Omental fat pad (tissue), 3 donors: ENCODE measurements at regions not wholly inside any gene's neighbourhood (a gene's known extent, or its start where the extent isn't known, plus 50 kb on each side); places are given as distances from the start of the nearest gene placed in this dataset.

Experiments used
- ATAC-seq: fragments of 150-250 bp; one replicate; pipeline ENCODE4 v1.9.1; 2016; ENCODE audit warnings: mild to moderate bottlenecking, moderate library complexity; ENCODE audit not compliant: low FRiP score
- DNase-seq: peaks from one replicate; pipeline ENCODE4 v3.0.0-alpha.2; 2019; ENCODE audit warnings: low spot score
- CTCF ChIP-seq, 3 donors: fragments of 450-650 bp; IDR thresholded peaks; one replicate each; pipeline ENCODE4 v1.5.1; 2016 to 2017; ENCODE audit warnings: antibody characterized with exemption in 3 of 3, mild to moderate bottlenecking in 3 of 3, moderate library complexity in 2 of 3

GRCh38 chr12:66733321-66733720, 54.4 kb upstream of the GRIP1 start:
- ATAC-seq (no peak), DNase-seq (no peak)
- no peak for TF ChIP-seq CTCF (IDR thresholded peaks at IDR 0.05)

- DNase-seq (no peak), ATAC-seq (no peak)
- TF ChIP-seq CTCF (IDR thresholded peaks at IDR 0.05), result no peak
Observed at GRCh38 chr12:66733839-66734238, 55.0 kb upstream of the GRIP1 start.

- TF ChIP-seq CTCF (IDR thresholded peaks at IDR 0.05), result no peak
- ATAC-seq (no peak), DNase-seq (no peak)
Observed at GRCh38 chr12:66735275-66735674, 56.4 kb upstream of the GRIP1 start.

- ATAC-seq, result no peak
- no peak for TF ChIP-seq CTCF (IDR thresholded peaks at IDR 0.05)
- DNase-seq, result no peak
Observed at GRCh38 chr12:66736931-66737330, 58.1 kb upstream of the GRIP1 start.

GRCh38 chr12:66739266-66739665, 60.4 kb upstream of the GRIP1 start:
- no peak for DNase-seq
- no peak for ATAC-seq
- no peak for TF ChIP-seq CTCF (IDR thresholded peaks at IDR 0.05)

- ATAC-seq (no peak), DNase-seq (no peak)
- no peak for TF ChIP-seq CTCF (IDR thresholded peaks at IDR 0.05)
Observed at GRCh38 chr12:66739940-66740651, 61.2 kb upstream of the GRIP1 start.

- TF ChIP-seq CTCF (IDR thresholded peaks at IDR 0.05), result no peak
- ATAC-seq (no peak), DNase-seq (no peak)
Observed at GRCh38 chr12:66740732-66741131, 61.9 kb upstream of the GRIP1 start.
